Right forelimb (tissue), 1 donor: ENCODE measurements at regions not wholly inside any gene's neighbourhood (a gene's known extent, or its start where the extent isn't known, plus 50 kb on each side); places are given as distances from the start of the nearest gene placed in this dataset.
A peak's percentile ranks its signal among the peaks of the same experiment; 100 is the strongest.
"Not testable (repeated sequence)": the region's sequence is repeated elsewhere in the genome, so short reads cannot be mapped to it uniquely, and the experiment has no call there.

Source experiments
- DNase-seq: peaks from one replicate; pipeline ENCODE4 v3.0.0-alpha.2; 2018

DNA sequence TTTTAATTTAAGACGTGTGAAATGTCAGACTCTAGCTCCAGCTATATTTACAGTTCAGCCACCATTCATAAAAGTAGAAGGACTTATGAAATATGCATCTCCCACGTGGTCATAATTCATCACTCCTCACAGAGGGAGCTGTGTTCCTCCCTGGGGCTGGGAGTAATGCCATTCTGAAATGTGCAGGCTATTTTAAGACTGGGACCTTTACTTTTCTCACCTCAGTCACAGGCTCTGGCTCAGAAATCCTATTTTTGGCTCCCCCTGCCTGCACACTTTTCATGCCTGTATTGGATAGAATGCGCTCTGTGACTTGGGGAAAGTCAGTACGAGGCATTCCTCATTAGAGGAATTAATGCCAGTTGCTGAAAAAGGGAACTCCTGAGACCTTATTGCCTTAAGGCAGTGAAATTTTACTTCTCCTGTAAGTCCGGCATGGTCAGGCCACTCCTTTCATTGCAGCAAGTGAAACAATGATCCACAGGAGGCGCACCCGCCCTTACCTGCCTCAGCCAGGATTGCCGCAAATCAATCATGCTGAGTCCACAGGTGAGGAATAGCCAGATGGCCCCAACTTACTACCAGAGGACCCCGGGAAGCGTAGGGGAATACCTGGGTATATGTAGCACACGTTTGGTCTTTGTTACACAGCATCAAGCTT lies 1133.2 kb upstream of the TMEM132C start:
- no peak for DNase-seq

DNA sequence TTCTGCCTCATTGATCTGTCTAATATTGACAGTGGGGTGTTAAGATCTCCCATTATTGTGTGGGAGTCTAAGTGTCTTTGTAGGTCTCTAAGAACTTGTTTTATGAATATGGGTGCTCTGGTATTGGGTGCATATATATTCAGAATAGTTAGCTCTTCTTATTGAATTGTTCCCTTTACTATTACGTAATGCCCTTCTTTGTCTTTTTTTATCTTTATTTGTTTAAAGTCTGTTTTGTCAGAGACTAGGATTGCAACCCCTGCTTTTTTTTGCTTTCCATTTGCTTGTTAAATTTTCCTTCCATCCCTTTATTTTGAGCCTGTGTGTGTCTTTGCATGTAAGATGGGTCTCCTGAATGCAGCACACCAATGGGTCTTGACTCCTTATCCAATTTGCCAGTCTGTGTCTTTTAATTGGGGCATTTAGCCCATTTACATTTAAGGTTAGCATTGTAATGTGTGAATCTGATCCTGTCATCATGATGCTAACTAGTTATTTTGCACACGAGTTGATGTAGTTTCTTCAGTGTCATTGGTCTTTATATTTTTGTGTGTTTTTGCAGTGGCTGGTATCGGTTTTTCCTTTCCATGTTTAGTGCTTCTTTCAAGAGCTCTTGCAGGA lies 1126.0 kb upstream of the TMEM132C start:
- not testable (repeated sequence) for DNase-seq

DNA sequence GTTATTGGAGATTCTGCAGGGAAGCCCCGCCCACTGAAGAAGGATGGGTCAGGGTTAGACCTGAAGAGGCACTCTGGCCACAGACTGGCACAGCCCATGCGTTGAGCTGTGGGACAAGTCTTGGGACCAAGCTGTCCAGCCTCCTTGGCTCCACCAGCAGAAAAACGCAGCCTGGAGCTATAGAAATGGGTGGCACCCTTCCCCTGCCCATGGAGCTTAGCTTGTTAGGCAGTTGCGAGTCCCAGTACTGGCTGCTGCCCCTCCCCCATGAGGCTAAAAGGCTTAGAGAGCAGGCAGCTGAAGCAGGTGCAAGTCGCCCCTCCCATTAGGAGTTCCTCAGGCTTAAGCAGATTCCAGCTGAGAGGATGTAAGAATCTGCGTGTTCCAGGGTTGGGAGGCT lies 1124.0 kb upstream of the TMEM132C start:
- no peak for DNase-seq

DNA sequence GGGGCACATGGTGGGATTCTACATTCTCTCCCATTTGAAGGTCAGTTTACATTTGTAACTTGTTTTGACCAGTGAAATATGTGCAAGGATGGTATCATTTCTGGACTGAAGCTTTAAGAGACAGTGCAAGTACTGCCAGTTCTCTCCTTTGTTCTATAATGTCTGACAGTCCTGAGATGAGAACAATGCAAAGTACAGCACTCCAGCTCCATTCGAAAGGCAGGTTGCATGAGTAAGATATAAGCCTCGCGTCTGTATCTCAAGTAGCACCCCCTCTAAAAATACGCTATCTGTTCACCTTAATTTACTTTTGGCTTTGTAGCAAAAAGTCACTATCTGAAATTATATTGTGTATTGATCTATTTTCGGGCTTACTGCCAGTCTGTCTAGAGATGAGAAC lies 1122.2 kb upstream of the TMEM132C start:
- DNase-seq = no peak

DNA sequence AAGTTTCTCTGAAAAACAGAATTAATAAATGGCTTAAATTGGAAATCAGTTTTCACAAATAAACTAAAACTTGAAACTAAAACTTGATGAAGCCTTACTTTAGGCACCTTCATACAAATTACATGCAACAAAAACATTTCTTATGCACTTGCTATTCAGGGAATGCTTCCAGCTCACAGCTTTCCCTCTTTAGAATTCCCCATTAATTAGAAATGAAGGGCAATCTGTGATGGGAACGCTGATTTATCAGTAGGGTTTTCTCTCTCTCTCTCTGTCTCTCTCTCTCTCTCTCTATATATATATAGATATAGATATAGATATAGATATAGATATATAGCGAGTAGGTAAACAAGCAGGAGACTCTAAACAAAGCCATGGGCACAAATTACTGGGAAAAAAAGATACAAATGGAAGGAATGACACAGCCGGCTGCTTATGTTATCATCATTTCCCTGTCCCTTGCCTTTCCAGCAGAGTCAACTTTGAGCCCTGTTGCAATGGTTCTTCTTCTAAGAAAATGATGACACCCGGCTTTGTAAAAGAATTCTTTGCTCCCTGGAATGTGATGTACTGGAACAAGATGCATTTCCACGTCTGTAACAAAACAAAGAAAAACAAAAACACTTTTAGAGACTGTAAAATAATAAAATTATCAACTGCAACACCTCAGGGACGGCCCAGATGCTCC lies 1121.6 kb upstream of the TMEM132C start:
- DNase-seq = no peak

DNA sequence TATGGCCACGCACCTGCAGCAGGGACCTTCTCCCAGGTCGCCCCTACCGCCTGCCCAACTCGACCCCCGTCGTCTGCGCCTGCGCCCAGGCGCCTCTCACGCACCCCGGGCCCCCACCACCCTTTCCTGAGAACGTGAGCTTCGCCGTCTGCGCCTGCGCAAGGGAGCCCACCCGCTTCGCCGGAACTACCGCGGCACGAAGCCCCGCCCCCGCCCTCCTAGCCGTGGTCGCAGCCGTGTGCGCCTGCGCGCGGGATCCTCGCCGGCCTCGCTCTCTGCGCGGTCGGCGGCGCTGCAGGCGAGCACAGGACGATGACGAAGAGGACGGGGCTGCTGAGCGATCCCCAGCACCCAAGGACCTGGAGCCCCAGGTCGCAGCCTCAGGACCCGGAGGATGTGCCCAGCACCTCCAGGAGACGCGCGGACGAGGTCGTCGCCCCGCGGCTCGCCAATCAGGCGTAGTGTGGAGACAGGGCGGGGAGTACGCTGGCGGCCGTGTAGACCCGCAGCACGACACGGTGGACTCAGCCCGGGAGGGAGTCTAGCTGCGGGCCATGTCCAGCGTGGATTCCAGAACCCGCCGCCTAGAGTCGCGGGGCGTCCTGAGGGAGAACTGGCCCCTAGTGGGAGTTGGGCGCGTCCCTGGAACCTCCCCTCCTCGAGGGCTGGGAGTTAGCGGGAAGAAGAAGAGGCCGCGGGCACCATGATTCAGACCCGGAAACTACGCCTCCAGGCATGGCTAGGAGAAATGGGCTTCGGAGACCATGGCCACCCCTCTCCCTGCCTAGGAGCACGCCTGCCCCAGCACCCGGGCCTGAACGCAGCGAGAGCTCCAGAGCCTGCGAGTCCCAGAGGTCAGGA lies 1120.8 kb upstream of the TMEM132C start:
- peak; percentile 88 for DNase-seq

DNA sequence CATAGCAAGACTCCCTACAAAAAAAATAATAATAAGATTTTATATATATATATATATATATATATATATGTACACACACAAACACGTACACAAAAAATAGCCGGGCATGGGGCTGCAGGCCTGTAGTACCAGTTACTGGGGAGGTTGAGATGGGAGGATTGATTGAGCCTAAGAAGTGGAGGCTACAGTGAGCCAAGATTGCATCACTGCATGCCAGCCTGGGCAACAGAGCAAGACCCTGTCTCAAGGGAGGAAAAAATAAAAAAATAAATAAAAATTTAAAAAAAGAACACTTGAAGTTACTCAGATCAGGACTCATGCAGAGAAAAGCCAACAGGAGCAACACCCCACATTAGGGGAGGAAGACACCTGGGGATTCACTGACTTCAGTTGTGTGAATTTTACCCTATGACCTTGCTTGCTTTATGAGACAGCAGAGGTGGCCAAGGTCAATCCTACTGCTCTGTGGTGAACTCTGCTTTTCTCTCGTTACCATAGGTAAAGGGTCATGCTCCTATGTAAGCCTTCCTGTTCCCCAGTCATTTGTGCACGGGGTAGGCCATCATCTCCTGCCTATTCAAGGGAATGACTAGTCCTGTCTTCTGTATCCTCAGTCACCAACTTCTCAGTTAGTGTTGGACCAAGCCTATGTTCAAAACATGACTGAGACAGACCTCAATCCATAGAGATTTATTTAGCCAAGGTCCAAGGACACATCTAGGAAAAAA lies 1119.8 kb upstream of the TMEM132C start:
- DNase-seq = no peak

DNA sequence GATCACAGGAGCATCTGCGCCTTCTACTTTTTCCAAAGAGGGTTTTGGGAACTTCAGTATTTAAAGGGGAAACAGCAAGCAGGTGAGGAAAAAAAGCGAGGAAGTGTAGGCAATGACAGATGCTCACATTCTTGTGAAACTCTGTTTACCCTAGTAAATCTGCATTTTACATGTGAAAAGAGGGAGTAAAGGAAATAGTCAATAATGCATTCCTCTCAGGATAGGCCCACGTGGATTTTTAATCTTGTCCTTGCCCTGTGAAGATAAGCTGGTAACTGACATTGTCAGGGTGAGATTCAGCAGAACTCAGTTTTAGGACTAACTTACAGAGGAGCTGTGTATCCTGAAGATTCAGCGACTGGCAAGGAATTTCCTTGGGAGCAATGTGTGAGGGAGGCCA lies 1119.2 kb upstream of the TMEM132C start:
- no peak for DNase-seq

DNA sequence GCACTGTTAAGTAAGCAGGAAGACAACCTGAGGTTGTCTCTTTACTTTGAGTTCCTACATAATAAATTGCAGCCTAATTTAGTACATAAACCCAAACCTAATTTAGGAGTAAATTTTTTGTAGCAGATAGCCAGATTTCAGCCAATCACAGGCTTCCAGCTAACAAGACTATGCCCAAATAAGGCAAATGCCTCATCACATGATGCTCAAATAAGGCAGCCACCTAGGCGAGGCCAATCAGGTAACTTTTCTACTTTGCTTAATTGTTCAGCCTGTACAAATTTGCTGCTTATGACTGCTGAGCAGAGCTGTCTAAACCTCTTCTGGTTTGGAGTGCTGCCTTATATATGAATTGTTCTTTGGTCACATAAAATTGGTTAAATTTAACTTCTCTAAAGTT lies 1118.7 kb upstream of the TMEM132C start:
- no peak for DNase-seq

DNA sequence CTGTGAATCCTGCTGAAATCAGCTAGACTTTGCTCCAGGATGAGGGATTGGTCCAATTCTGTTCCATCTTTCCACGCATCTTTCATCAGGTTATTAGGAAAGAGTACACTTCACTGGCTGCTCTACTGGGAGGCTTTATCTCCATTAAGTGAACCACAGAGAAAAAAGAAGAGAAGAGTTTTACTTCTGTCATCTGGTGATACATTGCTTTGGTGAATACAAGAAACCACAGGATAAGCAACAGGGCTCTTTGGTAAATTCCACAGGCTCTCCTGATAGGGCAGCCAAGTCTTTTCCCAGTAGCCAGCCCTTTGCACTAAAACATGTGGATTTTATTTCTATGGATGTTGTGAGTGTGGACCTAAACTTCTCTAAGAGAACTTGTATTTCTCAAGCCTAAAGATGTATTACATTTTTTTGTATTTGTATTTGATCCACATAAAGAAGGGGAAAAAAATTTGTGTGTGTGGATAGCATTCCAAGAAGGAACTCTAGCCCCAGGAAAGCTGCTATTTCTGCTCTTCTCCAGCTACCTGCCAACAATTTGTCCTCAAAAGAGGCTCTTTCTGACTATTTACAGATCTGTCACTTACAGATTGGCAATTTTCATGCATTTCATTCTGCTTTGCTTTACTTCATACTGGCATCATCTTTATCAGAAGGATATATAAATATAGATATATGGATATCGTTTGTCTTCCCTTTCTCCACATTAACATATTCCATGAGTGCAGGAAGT lies 1117.6 kb upstream of the TMEM132C start:
- DNase-seq = no peak

DNA sequence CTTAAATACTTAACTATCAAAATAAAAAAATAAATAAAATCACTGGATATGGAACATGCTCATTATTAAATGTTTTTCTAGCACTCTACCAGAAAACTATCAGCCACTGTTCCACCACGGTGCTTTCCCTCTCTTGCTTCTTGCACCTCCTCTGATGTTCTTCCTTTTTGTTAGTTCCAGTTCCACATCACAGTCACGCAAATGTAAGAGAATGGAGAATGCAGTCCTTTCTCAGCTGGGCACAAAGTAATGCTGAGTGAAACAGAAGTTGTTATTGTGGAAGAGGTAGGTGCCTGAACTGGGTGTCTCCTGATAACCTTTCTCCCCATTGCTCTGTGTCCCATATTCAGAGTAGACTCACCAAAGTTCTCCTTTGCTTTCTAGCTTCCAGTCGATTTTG lies 1116.9 kb upstream of the TMEM132C start:
- DNase-seq = no peak

DNA sequence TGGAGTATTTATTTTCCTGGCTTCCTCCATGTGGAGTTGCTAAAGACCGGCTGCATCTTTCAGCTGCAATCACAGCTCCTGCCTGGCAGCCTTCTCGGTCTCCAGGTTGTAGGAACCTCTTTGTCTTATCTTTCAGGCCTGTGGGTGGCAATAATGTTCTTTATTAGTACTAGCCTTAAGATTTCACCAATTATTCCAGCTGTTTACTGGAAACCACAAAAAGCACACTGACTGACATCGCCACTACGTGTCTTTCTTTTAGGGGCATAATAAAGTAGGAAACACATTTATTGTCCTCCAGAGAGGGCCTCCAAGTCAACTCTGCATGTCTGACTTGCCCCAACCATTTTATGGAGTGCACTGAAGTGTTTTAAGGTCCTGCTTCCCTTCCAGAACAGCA lies 1116.5 kb upstream of the TMEM132C start:
- no peak for DNase-seq

DNA sequence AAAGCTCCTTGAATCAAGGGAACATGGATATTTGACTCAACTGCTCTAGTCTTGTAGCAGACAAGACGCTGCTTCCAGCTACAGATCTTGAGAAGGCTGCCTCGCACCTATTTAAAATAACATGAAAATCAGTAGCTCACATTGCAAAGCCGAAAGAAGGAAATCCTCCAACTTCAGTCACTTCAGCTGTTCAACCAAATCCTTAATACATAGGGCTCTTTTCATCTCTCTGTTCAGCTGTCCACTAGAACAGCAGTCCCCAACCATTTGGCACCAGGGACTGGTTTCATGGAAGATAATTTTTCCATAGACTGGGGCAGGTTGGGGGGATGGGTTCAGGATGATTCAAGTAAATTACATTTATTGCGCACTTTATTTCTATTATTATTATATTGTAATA lies 1116.0 kb upstream of the TMEM132C start:
- DNase-seq = no peak

DNA sequence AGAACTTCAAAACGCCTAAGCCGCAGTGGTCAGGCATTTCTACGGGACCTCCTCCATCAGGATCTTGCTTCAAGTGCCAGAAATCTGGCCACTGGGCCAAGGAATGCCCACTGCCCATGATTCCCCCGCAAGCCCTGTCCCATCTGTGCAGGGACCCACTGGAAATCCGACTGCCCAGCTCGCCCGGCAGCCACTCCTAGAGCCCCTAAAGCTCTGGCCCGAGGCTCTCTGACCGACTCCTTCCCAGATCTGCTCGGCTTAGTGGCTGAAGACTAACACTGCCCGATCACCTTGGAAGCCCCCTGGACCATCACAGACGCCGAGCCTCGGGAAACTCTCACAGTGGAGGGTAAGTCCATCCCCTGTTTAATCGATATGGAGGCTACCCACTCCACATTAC lies 1113.0 kb upstream of the TMEM132C start:
- no peak for DNase-seq

DNA sequence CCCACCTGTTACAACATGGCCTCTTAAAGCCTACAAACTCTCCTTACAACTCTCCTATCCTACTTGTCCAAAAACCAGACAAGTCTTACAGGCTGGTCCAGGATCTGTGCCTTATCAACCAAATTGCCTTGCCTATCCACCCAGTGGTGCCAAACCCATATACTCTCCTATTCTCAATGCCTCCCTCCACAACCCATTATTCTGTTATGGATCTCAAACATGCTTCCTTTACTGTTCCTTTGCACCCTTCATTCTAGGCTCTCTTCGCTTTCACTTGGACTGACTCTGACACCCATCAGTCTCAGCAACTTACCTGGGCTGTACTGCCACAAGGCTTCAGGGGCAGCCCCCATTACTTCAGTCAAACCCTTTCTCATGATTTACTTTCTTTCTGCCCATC lies 1112.1 kb upstream of the TMEM132C start:
- not testable (repeated sequence) for DNase-seq

DNA sequence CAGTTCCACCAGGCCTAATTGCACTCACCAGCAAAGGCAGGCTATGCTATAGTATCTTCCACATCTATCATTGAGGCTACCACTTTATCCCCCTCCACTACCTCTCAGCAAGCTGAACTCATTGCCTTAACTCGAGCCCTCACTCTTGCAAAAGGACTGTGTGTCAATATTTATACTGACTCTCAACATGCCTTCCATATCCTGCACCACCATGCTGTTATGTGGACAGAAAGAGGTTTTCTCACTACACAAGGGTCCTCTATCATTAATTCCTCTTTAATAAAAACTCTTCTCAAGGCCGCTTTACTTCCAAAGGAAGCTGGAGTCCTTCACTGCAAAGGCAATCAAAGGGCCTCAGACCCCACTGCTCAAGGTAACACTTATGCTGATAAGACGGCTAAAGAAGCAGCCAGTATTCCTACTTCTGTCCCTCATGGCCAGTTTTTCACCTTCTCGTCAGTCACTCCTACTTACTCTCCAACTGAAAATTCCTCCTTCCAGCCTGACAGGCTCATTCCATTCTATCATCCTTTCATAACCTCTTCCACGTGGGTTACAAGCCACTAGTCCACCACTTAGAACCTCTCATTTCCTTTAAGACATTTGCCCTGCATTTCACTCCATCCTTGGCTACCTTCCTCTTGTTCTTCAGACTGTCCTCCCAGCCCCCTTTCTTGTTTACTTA lies 1110.9 kb upstream of the TMEM132C start:
- not testable (repeated sequence) for DNase-seq

DNA sequence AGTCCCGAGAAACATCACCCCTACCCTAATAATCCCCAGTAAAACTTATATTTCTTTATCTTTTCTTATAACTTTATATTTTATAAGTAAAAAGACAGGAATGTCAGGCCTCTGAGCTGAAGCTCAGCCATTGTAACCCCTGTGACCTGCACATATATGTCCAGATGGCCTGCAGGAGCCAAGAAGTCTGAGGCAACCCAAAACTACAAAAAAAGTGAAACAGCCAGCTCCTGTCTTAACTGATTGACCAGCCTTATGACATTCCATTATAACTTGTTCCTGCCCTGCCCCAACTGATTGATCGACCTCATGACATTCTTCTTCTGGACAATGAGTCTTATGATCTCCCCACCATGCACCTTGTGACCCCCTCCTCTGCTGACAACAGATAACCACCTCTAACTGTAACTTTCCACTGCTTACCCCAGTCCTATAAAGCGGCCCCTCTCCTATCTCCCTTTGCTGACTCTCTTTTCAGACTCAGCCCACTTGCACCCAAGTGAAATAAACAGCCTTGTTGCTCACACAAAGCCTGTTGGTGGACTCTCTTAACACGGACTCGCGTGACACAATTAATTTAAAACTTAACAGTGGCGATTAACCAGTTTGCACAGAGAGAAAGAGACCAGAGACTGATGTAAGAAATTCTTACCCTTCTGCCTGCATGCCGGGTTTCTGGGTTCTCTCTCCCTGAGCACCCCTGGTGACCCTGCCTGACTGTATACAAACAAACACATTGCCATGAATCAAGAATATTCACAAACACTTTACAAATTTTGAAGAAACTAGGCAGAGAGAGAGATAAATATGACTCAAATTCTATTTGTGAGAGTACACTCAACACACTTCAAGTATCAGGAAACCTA lies 1109.2 kb upstream of the TMEM132C start:
- DNase-seq = not testable (repeated sequence)

DNA sequence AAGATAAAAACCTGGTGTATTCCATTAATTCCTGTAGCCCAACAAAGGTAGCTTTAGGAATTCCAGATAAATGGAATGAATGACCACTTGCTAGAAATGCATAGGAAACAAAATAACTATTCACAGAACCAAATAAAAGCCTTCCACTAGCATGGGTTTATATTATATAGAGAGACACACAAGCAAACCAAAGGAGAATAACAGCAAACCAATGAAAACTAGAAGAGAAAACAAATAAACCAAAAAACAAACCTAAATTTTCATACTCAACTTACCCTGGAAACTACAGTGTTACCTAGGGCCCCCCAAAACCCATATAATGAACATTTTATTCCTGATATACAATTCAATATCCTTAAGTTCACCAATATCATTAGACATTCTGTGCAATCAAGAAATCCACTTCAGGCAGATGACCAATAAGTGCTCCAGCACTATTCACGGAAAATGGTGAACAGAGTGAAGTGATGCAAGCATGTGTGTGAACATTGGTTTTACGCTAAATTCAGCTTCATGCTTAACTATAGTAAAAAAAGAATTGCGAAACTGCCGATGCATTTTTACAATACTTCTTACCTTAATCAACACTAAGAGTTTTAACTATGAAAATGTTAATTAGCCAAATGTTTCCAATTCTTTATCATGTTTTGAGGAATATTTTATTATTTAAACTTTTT lies 1108.4 kb upstream of the TMEM132C start:
- no peak for DNase-seq

DNA sequence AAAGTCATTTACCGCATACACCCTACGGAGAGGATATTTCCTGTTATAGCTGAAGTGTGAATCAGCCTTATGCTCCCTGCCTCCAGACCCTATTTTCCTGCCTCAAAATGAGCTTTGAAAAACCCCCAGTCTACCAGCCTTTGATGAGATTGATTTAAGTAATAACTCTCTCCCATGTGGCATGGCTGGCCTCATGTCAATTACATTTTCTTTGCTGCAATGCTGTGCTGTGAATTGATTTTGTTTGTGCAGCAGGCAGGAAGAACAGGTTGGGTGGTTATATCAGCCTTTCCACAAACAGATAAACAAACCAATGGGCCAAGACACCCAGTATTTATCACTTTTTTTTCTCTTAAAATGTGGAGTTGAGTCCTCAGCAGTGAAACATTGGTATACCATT lies 1105.5 kb upstream of the TMEM132C start:
- DNase-seq = no peak

DNA sequence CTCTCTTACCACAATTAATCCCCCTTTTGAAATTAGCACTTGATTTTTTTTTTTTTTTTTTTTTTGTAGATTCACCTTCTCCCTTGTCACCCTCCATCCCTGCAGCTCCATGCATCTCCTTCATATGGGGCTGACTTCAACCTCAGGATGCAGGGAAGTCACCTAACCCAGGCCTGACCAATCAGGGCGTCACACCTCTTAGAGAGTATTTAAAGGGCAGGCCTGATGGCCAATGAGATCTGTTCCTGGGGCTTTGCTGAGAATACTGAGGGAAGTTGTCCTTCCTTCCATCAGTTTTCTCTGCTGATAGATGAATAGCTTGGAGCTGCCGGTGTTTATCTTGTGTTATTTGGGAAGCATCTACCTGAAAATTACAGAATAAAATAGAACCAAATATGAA lies 1104.7 kb upstream of the TMEM132C start:
- DNase-seq = no peak
